ENCODE measurements at regions not wholly inside any gene's neighbourhood (a gene's known extent, or its start where the extent isn't known, plus 50 kb on each side); places are given as distances from the start of the nearest gene placed in this dataset.

GRCh38 chr15:79736435-79737000, 160.3 kb downstream of the MTHFS start:
- intact Hi-C loops (cut with micrococcal nuclease): no loop called here
- Histone ChIP-seq H2AFZ (ENCODE audit: low read length) (no peak overlapping the region), H3K79me2 (ENCODE audit: low read length) (no peaks in the 10 kb centered on the region), H3K36me3 (ENCODE audit: low read depth, low read length) (no peaks in the 10 kb centered on the region), H3K9ac (ENCODE audit: low read length) (no peak overlapping the region), H4K20me1 (ENCODE audit: low read length) (no peaks in the 10 kb centered on the region), H3K27me3 (ENCODE audit: low read length) (peaks cover 12% of the 10 kb centered on the region), H3K9me2 (replicated peaks; ENCODE audit: low read length) (no peaks in the 10 kb centered on the region), H3K9me3 (ENCODE audit: low read length) (no peaks in the 10 kb centered on the region), H3F3A (ENCODE audit: low read length, unreplicated experiment) (no peaks in the 10 kb centered on the region), H3K4me1 (ENCODE audit: insufficient read depth, low read length) (no peaks in the 10 kb centered on the region), H3K4me2 (ENCODE audit: low read length) (no peak overlapping the region), H3K27ac (ENCODE audit: low read length) (no peak overlapping the region), H3K4me3 (ENCODE audit: low read length) (no peak overlapping the region)
- CTCF ChIA-PET: no interaction called here
- POLR2A ChIA-PET (ENCODE audit: unreplicated experiment): no interaction called here
- DNase-seq (no peak), ATAC-seq (no peak)
- TF ChIP-seq EZH2 (IDR thresholded peaks at IDR 0.05; ENCODE audit: low read length, unreplicated experiment): no peak
- BruUV-seq (replicated peaks): no TSS peak

GRCh38 chr15:79738143-79738542, 158.7 kb downstream of the MTHFS start:
- Histone ChIP-seq H3K9ac (ENCODE audit: low read length) (no peak overlapping the region), H2AFZ (ENCODE audit: low read length) (no peak overlapping the region), H3K36me3 (ENCODE audit: low read depth, low read length) (no peaks in the 10 kb centered on the region), H3K9me3 (ENCODE audit: low read length) (no peaks in the 10 kb centered on the region), H3K4me2 (ENCODE audit: low read length) (no peak overlapping the region), H4K20me1 (ENCODE audit: low read length) (no peaks in the 10 kb centered on the region), H3K4me3 (ENCODE audit: low read length) (no peak overlapping the region), H3K27me3 (ENCODE audit: low read length) (peaks cover 6% of the 10 kb centered on the region; the same call in 1 of the 2 replicates), H3K27ac (ENCODE audit: low read length) (no peak overlapping the region), H3K79me2 (ENCODE audit: low read length) (no peaks in the 10 kb centered on the region), H3K4me1 (ENCODE audit: insufficient read depth, low read length) (no peaks in the 10 kb centered on the region), H3K9me2 (replicated peaks; ENCODE audit: low read length) (no peaks in the 10 kb centered on the region), H3F3A (ENCODE audit: low read length, unreplicated experiment) (no peaks in the 10 kb centered on the region)
- DNase-seq: no peak
- no TSS peak for BruUV-seq (replicated peaks)
- ChIA-PET POLR2A (ENCODE audit: unreplicated experiment) (no interaction called here), CTCF (no interaction called here)
- ATAC-seq: no peak
- TF ChIP-seq EZH2 (IDR thresholded peaks at IDR 0.05; ENCODE audit: low read length, unreplicated experiment) (no peak), EZH2phosphoT487 (IDR thresholded peaks at IDR 0.05; ENCODE audit: borderline replicate concordance, low read length) (no peak), CTCF (conservative IDR thresholded peaks at IDR 0.05; ENCODE audit: low read depth, low read length) (no peak)
- intact Hi-C loops (cut with micrococcal nuclease): no loop called here

DNA sequence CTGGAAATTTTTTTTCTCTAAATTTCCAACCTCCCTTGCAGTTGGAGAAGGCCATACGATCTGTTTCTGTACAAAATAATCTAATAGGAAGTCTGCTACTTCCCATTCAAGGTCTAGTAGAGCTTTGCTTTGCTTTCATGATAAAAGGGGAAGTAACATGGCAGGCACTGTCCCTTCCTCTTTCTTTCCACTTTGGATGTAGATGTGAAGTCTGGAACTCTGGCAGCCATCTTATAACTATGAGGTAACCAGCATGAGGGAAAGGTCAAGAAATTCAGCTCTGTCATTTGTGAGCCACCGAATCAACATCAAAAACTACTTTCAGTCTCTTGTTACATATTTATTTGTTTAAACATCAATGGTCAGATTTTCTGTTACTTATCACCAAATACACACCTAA, 156.3 kb downstream of the MTHFS start:
- H3K9ac ChIP-seq (ENCODE audit: low read length): no peak overlapping the region
- DNase-seq (no peak), ATAC-seq (no peak)
- BruUV-seq (replicated peaks): no TSS peak
- no peaks in the 10 kb centered on the region for H3K79me2 ChIP-seq (ENCODE audit: low read length)
- H3F3A ChIP-seq (ENCODE audit: low read length, unreplicated experiment): no peaks in the 10 kb centered on the region
- no peaks in the 10 kb centered on the region for H3K9me2 ChIP-seq (replicated peaks; ENCODE audit: low read length)
- H2AFZ ChIP-seq (ENCODE audit: low read length): no peak overlapping the region
- peaks cover 6% of the 10 kb centered on the region; the same call in 1 of the 2 replicates for H3K27me3 ChIP-seq (ENCODE audit: low read length)
- H3K4me3 ChIP-seq (ENCODE audit: low read length): no peak overlapping the region
- no peak overlapping the region for H3K4me2 ChIP-seq (ENCODE audit: low read length)
- no peak for TF ChIP-seq CTCF (conservative IDR thresholded peaks at IDR 0.05; ENCODE audit: low read depth, low read length)
- TF ChIP-seq EZH2 (IDR thresholded peaks at IDR 0.05; ENCODE audit: low read length, unreplicated experiment): no peak
- no peaks in the 10 kb centered on the region for H3K9me3 ChIP-seq (ENCODE audit: low read length)
- H3K4me1 ChIP-seq (ENCODE audit: insufficient read depth, low read length): no peaks in the 10 kb centered on the region
- intact Hi-C loops (cut with micrococcal nuclease): no loop called here
- CTCF ChIA-PET: no interaction called here
- no peak overlapping the region for H3K27ac ChIP-seq (ENCODE audit: low read length)
- no peaks in the 10 kb centered on the region for H4K20me1 ChIP-seq (ENCODE audit: low read length)
- POLR2A ChIA-PET (ENCODE audit: unreplicated experiment): no interaction called here
- no peaks in the 10 kb centered on the region for H3K36me3 ChIP-seq (ENCODE audit: low read depth, low read length)

Measured in PC-3 (cell line).